ENCODE measurements at regions not wholly inside any gene's neighbourhood (a gene's known extent, or its start where the extent isn't known, plus 50 kb on each side); places are given as distances from the start of the nearest gene placed in this dataset.
A peak's percentile ranks its signal among the peaks of the same experiment; 100 is the strongest.

DNA sequence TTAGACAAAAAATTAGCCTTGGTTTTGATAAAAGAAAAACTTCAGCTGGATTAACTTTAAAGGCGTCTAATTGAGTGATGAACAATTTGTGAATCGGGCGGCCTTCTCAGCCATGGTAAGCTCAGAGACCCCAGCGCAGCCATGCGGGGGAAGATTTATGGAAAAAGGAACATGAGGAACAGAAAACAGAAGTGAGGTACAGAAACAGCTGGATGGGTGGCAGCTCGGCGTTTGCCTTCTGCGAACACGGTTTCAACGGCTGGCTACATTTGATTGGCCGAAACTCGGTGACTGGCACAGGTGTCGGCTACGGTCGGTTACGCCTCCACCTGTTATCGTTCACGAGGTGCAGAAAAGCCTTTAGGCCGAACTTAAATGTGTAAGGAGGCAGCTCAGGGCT lies 401.4 kb upstream of the FAT1 start:
- no peak for TF ChIP-seq EZH2phosphoT487 (IDR thresholded peaks at IDR 0.05)
- TF ChIP-seq, protein P1, sequence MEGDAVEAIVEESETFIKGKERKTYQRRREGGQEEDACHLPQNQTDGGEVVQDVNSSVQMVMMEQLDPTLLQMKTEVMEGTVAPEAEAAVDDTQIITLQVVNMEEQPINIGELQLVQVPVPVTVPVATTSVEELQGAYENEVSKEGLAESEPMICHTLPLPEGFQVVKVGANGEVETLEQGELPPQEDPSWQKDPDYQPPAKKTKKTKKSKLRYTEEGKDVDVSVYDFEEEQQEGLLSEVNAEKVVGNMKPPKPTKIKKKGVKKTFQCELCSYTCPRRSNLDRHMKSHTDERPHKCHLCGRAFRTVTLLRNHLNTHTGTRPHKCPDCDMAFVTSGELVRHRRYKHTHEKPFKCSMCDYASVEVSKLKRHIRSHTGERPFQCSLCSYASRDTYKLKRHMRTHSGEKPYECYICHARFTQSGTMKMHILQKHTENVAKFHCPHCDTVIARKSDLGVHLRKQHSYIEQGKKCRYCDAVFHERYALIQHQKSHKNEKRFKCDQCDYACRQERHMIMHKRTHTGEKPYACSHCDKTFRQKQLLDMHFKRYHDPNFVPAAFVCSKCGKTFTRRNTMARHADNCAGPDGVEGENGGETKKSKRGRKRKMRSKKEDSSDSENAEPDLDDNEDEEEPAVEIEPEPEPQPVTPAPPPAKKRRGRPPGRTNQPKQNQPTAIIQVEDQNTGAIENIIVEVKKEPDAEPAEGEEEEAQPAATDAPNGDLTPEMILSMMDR (IDR thresholded peaks at IDR 0.05): no peak
- TF ChIP-seq EZH2 (IDR thresholded peaks at IDR 0.05): no peak
- Histone ChIP-seq H3F3A (ENCODE audit: low read depth) (peaks cover 8% of the 10 kb centered on the region), H3K27me3 (no peaks in the 10 kb centered on the region), H2AFZ (replicated peaks) (no peak overlapping the region), H3K79me2 (ENCODE audit: low read depth) (no peaks in the 10 kb centered on the region), H3K9me3 (ENCODE audit: low read depth) (no peaks in the 10 kb centered on the region), H3K27ac (no peak overlapping the region), H3K4me1 (peaks cover 12% of the 10 kb centered on the region), H3K4me2 (no peak overlapping the region), H3K36me3 (no peaks in the 10 kb centered on the region), H3K9ac (no peak overlapping the region), H4K20me1 (ENCODE audit: low read depth) (no peaks in the 10 kb centered on the region), H3K4me3 (no peak overlapping the region)
- Mint-ChIP-seq H3K27ac (no peak overlapping the region), H3K4me1 (peaks cover 10% of the 10 kb centered on the region), H3K36me3 (no peaks in the 10 kb centered on the region), H3K9me3 (peaks cover 2% of the 10 kb centered on the region), H3K4me3 (no peak overlapping the region), H3K27me3 (ENCODE audit: insufficient read depth, low read depth) (peaks cover 4% of the 10 kb centered on the region)
- DNase-seq (ENCODE audit: low spot score): no peak

DNA sequence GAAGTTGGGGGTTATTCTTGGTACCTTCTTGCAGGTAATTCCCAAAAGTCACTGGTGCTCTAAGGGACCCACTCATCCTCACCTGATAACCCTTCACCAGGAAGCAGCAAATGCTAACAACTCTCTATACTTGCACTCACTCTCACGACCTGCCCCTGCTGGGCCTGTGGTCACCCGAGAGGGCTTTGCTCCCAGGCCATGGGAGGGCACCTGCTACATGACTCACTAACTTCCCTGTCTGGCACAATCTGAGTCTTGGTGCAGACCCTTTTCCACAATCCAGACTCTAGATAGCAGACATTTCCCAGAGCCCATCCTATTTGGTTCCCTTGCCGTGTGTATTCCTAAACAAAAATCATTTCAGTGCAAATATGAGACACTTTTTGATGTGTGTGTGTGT lies 403.8 kb upstream of the FAT1 start:
- H3K4me1 ChIP-seq: peaks cover 12% of the 10 kb centered on the region
- H3K36me3 ChIP-seq: no peaks in the 10 kb centered on the region
- no peaks in the 10 kb centered on the region for H3K27me3 ChIP-seq
- peaks cover 10% of the 10 kb centered on the region for H3K4me1 Mint-ChIP-seq
- H3K79me2 ChIP-seq (ENCODE audit: low read depth): no peaks in the 10 kb centered on the region
- peak overlapping the region; percentile 87 for H3K27ac Mint-ChIP-seq
- DNase-seq (ENCODE audit: low spot score): no peak
- peaks cover 8% of the 10 kb centered on the region for H3F3A ChIP-seq (ENCODE audit: low read depth)
- H3K9ac ChIP-seq: no peak overlapping the region
- no peak overlapping the region for H3K4me2 ChIP-seq
- no peak overlapping the region for H2AFZ ChIP-seq (replicated peaks)
- no peak overlapping the region for H3K4me3 ChIP-seq
- no peaks in the 10 kb centered on the region for H3K9me3 ChIP-seq (ENCODE audit: low read depth)
- H3K27ac ChIP-seq: no peak overlapping the region
- H3K9me3 Mint-ChIP-seq: peaks cover 4% of the 10 kb centered on the region
- TF ChIP-seq EZH2 (IDR thresholded peaks at IDR 0.05) (no peak), EZH2phosphoT487 (IDR thresholded peaks at IDR 0.05) (no peak)
- TF ChIP-seq, protein P1 (IDR thresholded peaks at IDR 0.05): no peak
- H3K27me3 Mint-ChIP-seq (ENCODE audit: insufficient read depth, low read depth): peaks cover 5% of the 10 kb centered on the region
- no peak overlapping the region for H3K4me3 Mint-ChIP-seq
- H4K20me1 ChIP-seq (ENCODE audit: low read depth): no peaks in the 10 kb centered on the region
- peaks cover 2% of the 10 kb centered on the region for H3K36me3 Mint-ChIP-seq

DNA sequence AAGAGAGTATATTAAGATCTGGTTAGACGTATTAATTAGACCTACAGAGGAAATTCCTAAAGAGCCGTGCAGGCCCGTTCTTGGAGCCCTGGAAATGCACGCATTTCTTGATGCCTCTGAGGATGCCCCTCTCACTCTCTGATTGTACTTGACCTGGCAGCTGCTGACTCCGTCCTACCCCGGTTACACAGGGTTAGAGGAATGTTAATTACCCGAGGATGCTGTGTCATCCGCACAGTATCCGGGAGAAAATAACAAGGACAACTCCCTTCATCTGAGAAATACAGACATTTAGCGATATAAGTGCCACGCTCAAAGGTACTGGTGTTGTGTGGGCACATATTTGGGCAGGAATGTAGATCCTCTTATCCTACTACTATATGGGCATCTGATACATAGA lies 404.6 kb upstream of the FAT1 start:
- H3K4me1 Mint-ChIP-seq: peaks cover 10% of the 10 kb centered on the region
- Histone ChIP-seq H3K27me3 (no peaks in the 10 kb centered on the region), H3K36me3 (no peaks in the 10 kb centered on the region), H3K9me3 (ENCODE audit: low read depth) (no peaks in the 10 kb centered on the region), H3K4me1 (peaks cover 12% of the 10 kb centered on the region), H3K4me2 (no peak overlapping the region), H3K27ac (no peak overlapping the region), H3K4me3 (no peak overlapping the region), H3K79me2 (ENCODE audit: low read depth) (no peaks in the 10 kb centered on the region), H3F3A (ENCODE audit: low read depth) (peaks cover 8% of the 10 kb centered on the region), H3K9ac (no peak overlapping the region), H2AFZ (replicated peaks) (no peak overlapping the region), H4K20me1 (ENCODE audit: low read depth) (no peaks in the 10 kb centered on the region)
- peaks cover 6% of the 10 kb centered on the region for H3K27me3 Mint-ChIP-seq (ENCODE audit: insufficient read depth, low read depth)
- no peak overlapping the region for H3K4me3 Mint-ChIP-seq
- H3K27ac Mint-ChIP-seq: no peak overlapping the region
- no peak for TF ChIP-seq EZH2phosphoT487 (IDR thresholded peaks at IDR 0.05)
- no peak for TF ChIP-seq EZH2 (IDR thresholded peaks at IDR 0.05)
- TF ChIP-seq, protein P1 (IDR thresholded peaks at IDR 0.05): no peak
- H3K9me3 Mint-ChIP-seq: peaks cover 4% of the 10 kb centered on the region
- H3K36me3 Mint-ChIP-seq: peaks cover 2% of the 10 kb centered on the region
- no peak for DNase-seq (ENCODE audit: low spot score)

Data from neural progenitor cell (in vitro differentiated cells).